HepG2 (cell line): ENCODE measurements at regions not wholly inside any gene's neighbourhood (a gene's known extent, or its start where the extent isn't known, plus 50 kb on each side); places are given as distances from the start of the nearest gene placed in this dataset.

Experiments
- ATF7 ChIP-seq, 2 experiments: fragments of 450-650 bp in 1 of 2; sonication (generic) in 1 of 2; formaldehyde crosslinking in 1 of 2; IDR thresholded peaks; 2 replicates each; pipeline versions ENCODE4 v1.4.0 to v1.6.1; 2016 to 2020; ENCODE audit warnings: antibody characterized with exemption in 1 of 2, mild to moderate bottlenecking in 1 of 2, missing genetic modification reagents in 1 of 2
- BORCS8-MEF2B ChIP-seq: sonication (generic); formaldehyde crosslinking; IDR thresholded peaks from 2 replicates; pipeline ENCODE4 v1.8.0; 2022; ENCODE audit warnings: mild to moderate bottlenecking, missing genetic modification reagents
- DNMT3B ChIP-seq: conservative IDR thresholded peaks from 2 replicates; pipeline ENCODE4 v1.6.1; 2016; ENCODE audit warnings: missing biosample characterization, control low read depth
- GZF1 ChIP-seq: sonication (generic); formaldehyde crosslinking; IDR thresholded peaks from 2 replicates; pipeline ENCODE4 v1.5.1; 2020; ENCODE audit warnings: mild to moderate bottlenecking, missing genetic modification reagents
- HMGA1 ChIP-seq: sonication (generic); formaldehyde crosslinking; conservative IDR thresholded peaks from 2 replicates; pipeline ENCODE4 v1.4.0; 2020; ENCODE audit warnings: missing genetic modification reagents
- KAT2B ChIP-seq: fragments of 150-350 bp; IDR thresholded peaks from 2 replicates; pipeline ENCODE4 v1.6.1; 2014; ENCODE audit warnings: low read depth, low read length, borderline replicate concordance
- LBX2 ChIP-seq: sonication (generic); formaldehyde crosslinking; IDR thresholded peaks from 2 replicates; pipeline ENCODE4 v1.5.0; 2020; ENCODE audit warnings: missing genetic modification reagents, mild to moderate bottlenecking, borderline replicate concordance
- SMAD1 ChIP-seq: sonication (generic); formaldehyde crosslinking; IDR thresholded peaks from 2 replicates; pipeline ENCODE4 v1.4.0; 2020; ENCODE audit warnings: missing genetic modification reagents, low read depth, mild to moderate bottlenecking, borderline replicate concordance
- TBP ChIP-seq: sonication (generic); formaldehyde crosslinking; IDR thresholded peaks from 2 replicates; pipeline ENCODE4 v1.5.0; 2020; ENCODE audit warnings: missing genetic modification reagents
- ZNF530 ChIP-seq: sonication (generic); formaldehyde crosslinking; IDR thresholded peaks from 2 replicates; pipeline ENCODE4 v1.5.0; 2020; ENCODE audit warnings: low read depth, mild to moderate bottlenecking, missing genetic modification reagents
- ZNF558 ChIP-seq: sonication (generic); formaldehyde crosslinking; IDR thresholded peaks from 2 replicates; pipeline ENCODE4 v1.9.0; 2022; ENCODE audit warnings: mild to moderate bottlenecking, missing genetic modification reagents, borderline replicate concordance
- ZNF570 ChIP-seq: sonication (generic); formaldehyde crosslinking; IDR thresholded peaks from 2 replicates; pipeline ENCODE4 v1.4.0; 2020; ENCODE audit warnings: mild to moderate bottlenecking, missing genetic modification reagents, borderline replicate concordance
- ZNF879 ChIP-seq: sonication (generic); formaldehyde crosslinking; IDR thresholded peaks from 2 replicates; pipeline ENCODE4 v1.8.1; 2023; ENCODE audit warnings: missing genetic modification reagents
- ZSCAN12 ChIP-seq: sonication (generic); formaldehyde crosslinking; IDR thresholded peaks from 2 replicates; pipeline ENCODE4 v1.9.0; 2021; ENCODE audit warnings: mild to moderate bottlenecking, missing genetic modification reagents
- TF ChIP-seq, protein P1 (sequence below): sonication (generic); formaldehyde crosslinking; IDR thresholded peaks from 2 replicates; pipeline ENCODE4 v1.4.0; 2020; ENCODE audit warnings: missing genetic modification reagents
- TF ChIP-seq, protein P2 (sequence below): sonication (generic); formaldehyde crosslinking; IDR thresholded peaks from 2 replicates; pipeline ENCODE4 v1.4.0; 2020; ENCODE audit warnings: mild to moderate bottlenecking, missing genetic modification reagents
- TF ChIP-seq, protein P3 (sequence below): IDR thresholded peaks from 2 replicates; pipeline ENCODE4 v1.6.1; 2016; ENCODE audit warnings: control low read depth

DNA sequence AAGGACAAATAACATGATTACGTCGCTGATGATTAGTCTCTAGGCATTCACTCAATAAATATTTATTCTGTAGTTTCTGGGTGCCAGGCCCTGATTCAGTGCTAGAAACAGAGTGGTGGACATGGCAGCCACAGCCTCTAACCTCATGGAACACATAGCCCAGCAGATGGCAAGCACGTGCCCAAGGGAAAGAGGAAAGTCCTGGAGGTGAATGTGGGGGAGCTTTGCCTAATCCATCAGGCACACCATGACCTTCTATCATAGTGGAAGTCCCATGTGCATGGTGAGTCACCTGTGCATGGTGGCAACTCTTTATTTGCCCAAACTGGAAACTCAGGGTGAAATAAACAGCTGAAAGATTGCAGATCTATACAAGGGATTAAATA is 143.0 kb upstream of the TNFAIP3 start (continued):
- TF ChIP-seq BORCS8-MEF2B (CRISPR knock-in tag) (0 out of 2 replicates have a peak, but pooled peaks have one; percentile 33), SMAD1 (CRISPR knock-in tag) (no peak), GZF1 (CRISPR knock-in tag) (no peak), ZNF879 (CRISPR knock-in tag) (no peak; the same call in 1 of the 2 replicates), ZNF558 (no peak), ZSCAN12 (CRISPR knock-in tag) (peak; percentile 88; the same call in 1 of the 2 replicates), KAT2B (no peak), ZNF570 (no peak), ATF7 (IDR thresholded peaks at IDR 0.05) (no peak), ATF7 (CRISPR knock-in tag; IDR thresholded peaks at IDR 0.05) (0 out of 2 replicates have a peak, but pooled peaks have one; percentile 57), HMGA1 (no peak), TBP (CRISPR knock-in tag) (no peak), DNMT3B (CRISPR knock-in tag) (peak; percentile 95), LBX2 (no peak; the same call in 1 of the 2 replicates), ZNF530 (CRISPR knock-in tag) (no peak)
- TF ChIP-seq, protein P1, sequence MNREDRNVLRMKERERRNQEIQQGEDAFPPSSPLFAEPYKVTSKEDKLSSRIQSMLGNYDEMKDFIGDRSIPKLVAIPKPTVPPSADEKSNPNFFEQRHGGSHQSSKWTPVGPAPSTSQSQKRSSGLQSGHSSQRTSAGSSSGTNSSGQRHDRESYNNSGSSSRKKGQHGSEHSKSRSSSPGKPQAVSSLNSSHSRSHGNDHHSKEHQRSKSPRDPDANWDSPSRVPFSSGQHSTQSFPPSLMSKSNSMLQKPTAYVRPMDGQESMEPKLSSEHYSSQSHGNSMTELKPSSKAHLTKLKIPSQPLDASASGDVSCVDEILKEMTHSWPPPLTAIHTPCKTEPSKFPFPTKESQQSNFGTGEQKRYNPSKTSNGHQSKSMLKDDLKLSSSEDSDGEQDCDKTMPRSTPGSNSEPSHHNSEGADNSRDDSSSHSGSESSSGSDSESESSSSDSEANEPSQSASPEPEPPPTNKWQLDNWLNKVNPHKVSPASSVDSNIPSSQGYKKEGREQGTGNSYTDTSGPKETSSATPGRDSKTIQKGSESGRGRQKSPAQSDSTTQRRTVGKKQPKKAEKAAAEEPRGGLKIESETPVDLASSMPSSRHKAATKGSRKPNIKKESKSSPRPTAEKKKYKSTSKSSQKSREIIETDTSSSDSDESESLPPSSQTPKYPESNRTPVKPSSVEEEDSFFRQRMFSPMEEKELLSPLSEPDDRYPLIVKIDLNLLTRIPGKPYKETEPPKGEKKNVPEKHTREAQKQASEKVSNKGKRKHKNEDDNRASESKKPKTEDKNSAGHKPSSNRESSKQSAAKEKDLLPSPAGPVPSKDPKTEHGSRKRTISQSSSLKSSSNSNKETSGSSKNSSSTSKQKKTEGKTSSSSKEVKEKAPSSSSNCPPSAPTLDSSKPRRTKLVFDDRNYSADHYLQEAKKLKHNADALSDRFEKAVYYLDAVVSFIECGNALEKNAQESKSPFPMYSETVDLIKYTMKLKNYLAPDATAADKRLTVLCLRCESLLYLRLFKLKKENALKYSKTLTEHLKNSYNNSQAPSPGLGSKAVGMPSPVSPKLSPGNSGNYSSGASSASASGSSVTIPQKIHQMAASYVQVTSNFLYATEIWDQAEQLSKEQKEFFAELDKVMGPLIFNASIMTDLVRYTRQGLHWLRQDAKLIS (CRISPR knock-in tag) = no peak
- TF ChIP-seq, protein P2, sequence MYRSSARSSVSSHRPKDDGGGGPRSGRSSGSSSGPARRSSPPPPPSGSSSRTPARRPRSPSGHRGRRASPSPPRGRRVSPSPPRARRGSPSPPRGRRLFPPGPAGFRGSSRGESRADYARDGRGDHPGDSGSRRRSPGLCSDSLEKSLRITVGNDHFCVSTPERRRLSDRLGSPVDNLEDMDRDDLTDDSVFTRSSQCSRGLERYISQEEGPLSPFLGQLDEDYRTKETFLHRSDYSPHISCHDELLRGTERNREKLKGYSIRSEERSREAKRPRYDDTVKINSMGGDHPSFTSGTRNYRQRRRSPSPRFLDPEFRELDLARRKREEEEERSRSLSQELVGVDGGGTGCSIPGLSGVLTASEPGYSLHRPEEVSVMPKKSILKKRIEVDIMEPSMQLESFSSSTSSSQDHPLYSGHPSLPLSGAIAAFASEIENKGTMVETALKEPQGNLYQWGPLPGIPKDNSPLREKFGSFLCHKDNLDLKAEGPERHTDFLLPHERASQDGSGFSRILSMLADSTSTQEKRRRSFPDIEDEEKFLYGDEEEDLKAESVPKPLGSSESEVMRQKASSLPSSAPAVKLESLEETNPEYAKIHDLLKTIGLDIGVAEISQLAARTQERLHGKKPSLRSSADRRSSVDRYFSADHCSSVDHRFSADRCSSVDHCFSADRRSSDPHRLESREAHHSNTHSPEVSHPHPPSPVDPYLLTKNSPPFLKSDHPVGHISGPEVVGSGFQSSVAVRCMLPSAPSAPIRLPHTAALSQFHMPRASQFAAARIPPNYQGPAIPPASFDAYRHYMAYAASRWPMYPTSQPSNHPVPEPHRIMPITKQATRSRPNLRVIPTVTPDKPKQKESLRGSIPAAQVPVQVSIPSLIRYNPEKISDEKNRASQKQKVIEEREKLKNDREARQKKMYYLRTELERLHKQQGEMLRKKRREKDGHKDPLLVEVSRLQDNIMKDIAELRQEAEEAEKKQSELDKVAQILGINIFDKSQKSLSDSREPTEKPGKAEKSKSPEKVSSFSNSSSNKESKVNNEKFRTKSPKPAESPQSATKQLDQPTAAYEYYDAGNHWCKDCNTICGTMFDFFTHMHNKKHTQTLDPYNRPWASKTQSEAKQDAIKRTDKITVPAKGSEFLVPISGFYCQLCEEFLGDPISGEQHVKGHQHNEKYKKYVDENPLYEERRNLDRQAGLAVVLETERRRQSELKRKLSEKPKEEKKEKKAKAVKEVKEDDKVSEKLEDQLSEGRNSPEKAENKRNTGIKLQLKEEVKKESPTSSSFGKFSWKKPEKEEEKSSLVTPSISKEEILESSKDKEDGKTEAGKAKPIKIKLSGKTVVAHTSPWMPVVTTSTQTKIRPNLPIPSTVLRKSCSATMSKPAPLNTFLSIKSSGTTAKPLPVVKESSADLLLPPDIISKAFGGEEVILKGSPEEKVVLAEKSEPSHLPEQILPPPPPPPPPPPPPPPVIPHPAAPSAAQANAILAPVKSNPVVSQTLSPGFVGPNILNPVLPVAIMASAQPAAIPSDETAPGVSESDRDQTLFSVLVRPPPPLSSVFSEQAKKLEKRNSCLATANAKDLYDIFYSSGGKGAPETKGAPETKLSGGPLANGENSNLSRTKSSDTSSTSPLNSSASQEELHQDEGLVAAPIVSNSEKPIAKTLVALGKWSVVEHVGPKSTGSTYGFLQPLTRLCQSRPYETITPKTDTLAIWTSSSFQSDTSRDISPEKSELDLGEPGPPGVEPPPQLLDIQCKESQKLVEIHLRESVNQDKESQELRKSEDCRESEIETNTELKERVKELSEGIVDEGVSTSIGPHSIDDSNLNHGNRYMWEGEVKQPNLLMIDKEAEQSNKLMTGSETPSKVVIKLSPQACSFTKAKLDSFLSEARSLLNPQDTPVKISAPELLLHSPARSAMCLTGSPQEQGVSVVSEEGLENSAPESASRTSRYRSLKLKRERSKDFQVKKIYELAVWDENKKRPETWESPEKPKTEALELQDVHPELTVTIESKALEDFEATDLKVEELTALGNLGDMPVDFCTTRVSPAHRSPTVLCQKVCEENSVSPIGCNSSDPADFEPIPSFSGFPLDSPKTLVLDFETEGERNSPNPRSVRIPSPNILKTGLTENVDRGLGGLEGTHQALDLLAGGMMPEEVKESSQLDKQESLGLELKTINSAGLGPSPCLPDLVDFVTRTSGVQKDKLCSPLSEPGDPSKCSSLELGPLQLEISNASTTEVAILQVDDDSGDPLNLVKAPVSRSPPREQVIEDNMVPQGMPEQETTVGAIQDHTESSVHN (CRISPR knock-in tag) = peak; percentile 92; the same call in 1 of the 2 replicates
- TF ChIP-seq, protein P3, sequence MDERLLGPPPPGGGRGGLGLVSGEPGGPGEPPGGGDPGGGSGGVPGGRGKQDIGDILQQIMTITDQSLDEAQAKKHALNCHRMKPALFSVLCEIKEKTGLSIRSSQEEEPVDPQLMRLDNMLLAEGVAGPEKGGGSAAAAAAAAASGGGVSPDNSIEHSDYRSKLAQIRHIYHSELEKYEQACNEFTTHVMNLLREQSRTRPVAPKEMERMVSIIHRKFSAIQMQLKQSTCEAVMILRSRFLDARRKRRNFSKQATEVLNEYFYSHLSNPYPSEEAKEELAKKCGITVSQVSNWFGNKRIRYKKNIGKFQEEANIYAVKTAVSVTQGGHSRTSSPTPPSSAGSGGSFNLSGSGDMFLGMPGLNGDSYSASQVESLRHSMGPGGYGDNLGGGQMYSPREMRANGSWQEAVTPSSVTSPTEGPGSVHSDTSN (CRISPR knock-in tag) = no peak
